ENCODE measurements at regions not wholly inside any gene's neighbourhood (a gene's known extent, or its start where the extent isn't known, plus 50 kb on each side); places are given as distances from the start of the nearest gene placed in this dataset.

- TF ChIP-seq CTCF (IDR thresholded peaks at IDR 0.05) (no peak), POLR2A (IDR thresholded peaks at IDR 0.05) (no peak)
Observed at GRCh38 chr2:207327513-207327912, 161.8 kb upstream of the KLF7 start.

All from thyroid gland (tissue), 4 donors.